GM12874 (cell line): ENCODE measurements at regions not wholly inside any gene's neighbourhood (a gene's known extent, or its start where the extent isn't known, plus 50 kb on each side); places are given as distances from the start of the nearest gene placed in this dataset.

Experiments used
- CTCF ChIP-seq: IDR thresholded peaks from 2 replicates; pipeline ENCODE4 v1.5.1; 2011; ENCODE audit warnings: low read depth, mild to moderate bottlenecking, control low read depth, low read length, moderate library complexity; ENCODE audit not compliant: insufficient read depth

- TF ChIP-seq CTCF: no peak
Measured at GRCh38 chr9:99449726-99450125, 227.6 kb downstream of the SEC61B start.

- no peak for TF ChIP-seq CTCF
Measured at GRCh38 chr9:99451112-99451606, 229.1 kb downstream of the SEC61B start.

- TF ChIP-seq CTCF: no peak
Measured at GRCh38 chr9:99457406-99457805, 235.3 kb downstream of the SEC61B start.

- no peak for TF ChIP-seq CTCF
Measured at GRCh38 chr9:99457981-99458380, 235.9 kb downstream of the SEC61B start.

GRCh38 chr9:99459919-99460318 lies 237.8 kb downstream of the SEC61B start:
- TF ChIP-seq CTCF: no peak

- no peak for TF ChIP-seq CTCF
Measured at GRCh38 chr9:99463131-99463530, 241.0 kb downstream of the SEC61B start.

GRCh38 chr9:99464568-99464967 lies 242.5 kb downstream of the SEC61B start:
- no peak for TF ChIP-seq CTCF
